ENCODE measurements at regions not wholly inside any gene's neighbourhood (a gene's known extent, or its start where the extent isn't known, plus 50 kb on each side); places are given as distances from the start of the nearest gene placed in this dataset.
"Not testable (repeated sequence)": the region's sequence is repeated elsewhere in the genome, so short reads cannot be mapped to it uniquely, and the experiment has no call there.

DNA sequence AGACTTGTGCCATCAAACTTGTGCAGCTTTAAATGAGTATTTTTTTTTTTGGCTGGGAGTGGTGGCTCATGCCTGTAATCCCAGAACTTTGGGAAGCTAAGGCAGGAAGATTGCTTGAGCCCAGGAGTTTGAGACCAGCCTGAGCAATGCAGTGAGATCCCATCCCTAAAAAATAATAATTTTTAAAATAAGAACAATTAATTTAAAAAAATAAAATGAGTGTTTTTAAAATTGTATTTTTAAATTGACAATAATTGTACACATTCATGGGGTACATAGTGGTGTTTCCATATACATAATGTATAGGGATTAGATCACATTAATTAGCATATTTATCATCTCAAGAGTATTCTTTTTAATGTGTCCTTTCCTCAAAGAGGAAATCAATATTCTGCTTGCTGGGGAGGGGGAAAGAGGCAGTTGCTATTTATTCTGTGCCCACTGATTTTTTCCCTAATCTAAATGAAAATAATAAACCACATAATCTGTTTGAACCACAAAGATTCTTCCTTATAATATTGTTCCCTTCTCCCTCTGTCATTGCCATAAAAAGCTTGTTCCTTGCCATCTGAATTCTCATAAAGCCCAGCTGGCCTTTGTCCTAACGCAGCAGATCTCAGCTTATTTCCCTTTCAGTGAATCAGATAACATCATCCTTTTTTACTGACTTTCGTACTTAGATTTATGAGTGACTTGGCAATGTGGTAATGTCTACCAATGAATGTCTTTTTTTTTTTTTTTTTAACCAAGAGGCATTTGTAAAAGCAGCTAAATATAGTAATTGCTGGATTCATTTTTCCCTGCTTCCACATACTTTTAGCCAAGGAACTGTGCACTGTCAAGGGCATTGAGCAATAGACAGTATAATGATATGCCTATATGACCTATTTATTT, 81.8 kb upstream of the RUBCNL start:
- peak; percentile 61 to 74 for DNase-seq
- WGBS (ENCODE audit: insufficient coverage, low lambda C conversion rate), result no CpG with 5 or more reads among the region's 2 CpGs
- Histone ChIP-seq H3K27ac (ENCODE audit: low read length) (peak overlapping the region; percentile 54), H3K36me3 (ENCODE audit: control insufficient read depth, insufficient read depth, low read length) (no peaks in the 10 kb centered on the region), H3K4me3 (ENCODE audit: low read length) (no peak overlapping the region), H3K9me3 (ENCODE audit: control insufficient read depth, low read depth, low read length) (peaks cover 11% of the 10 kb centered on the region), H3K27me3 (ENCODE audit: control insufficient read depth, insufficient read depth, low read length) (no peaks in the 10 kb centered on the region), H3K4me1 (ENCODE audit: control insufficient read depth, insufficient read depth, low read length) (peaks cover 22% of the 10 kb centered on the region)

DNA sequence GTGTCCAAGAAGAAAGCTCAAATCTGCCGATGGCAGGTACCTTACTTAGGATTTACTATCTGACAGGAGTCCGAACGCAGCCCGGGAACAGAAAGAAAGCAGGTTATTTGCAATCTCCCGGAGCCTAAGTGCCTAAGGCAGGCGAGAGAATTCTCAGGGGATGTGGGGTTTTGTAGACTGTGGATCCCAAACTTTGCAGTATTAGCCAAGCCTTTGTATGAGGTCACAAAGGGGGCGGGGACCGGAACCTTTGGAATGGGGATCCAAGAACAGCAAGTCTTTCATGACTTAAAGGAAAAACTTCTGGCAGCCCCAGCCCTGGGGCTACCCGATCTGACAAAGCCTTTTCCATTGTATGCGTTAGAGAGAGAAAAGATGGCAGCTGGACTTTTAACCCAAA, 80.6 kb upstream of the RUBCNL start:
- H3K27ac ChIP-seq (ENCODE audit: low read length); DNase-seq; H3K36me3 ChIP-seq (ENCODE audit: control insufficient read depth, insufficient read depth, low read length); H3K4me3 ChIP-seq (ENCODE audit: low read length); H3K27me3 ChIP-seq (ENCODE audit: control insufficient read depth, insufficient read depth, low read length): not testable (repeated sequence)
- peaks cover 18% of the 10 kb centered on the region for H3K4me1 ChIP-seq (ENCODE audit: control insufficient read depth, insufficient read depth, low read length)
- H3K9me3 ChIP-seq (ENCODE audit: control insufficient read depth, low read depth, low read length), result peaks cover 11% of the 10 kb centered on the region
- no CpG with 5 or more reads among the region's 10 CpGs for WGBS (ENCODE audit: insufficient coverage, low lambda C conversion rate)

DNA sequence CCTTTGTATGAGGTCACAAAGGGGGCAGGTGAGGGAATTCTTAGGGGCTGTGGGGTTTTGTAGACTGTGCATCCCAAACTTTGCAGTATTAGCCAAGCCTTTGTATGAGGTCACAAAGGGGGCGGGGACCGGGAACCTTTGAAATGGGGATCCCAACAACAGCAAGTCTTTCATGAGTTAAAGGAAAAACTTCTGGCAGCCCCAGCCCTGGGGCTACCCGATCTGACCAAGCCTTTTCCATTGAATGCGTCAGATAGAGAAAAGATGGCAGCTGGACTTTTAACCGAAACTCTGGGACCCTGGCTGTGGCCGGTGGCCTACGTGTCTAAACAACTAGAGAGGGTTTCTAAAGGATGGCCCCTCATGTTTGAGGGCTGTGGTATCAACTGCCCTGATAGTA, 79.0 kb upstream of the RUBCNL start:
- H3K4me3 ChIP-seq (ENCODE audit: low read length); H3K36me3 ChIP-seq (ENCODE audit: control insufficient read depth, insufficient read depth, low read length); H3K27ac ChIP-seq (ENCODE audit: low read length); DNase-seq; H3K27me3 ChIP-seq (ENCODE audit: control insufficient read depth, insufficient read depth, low read length): not testable (repeated sequence)
- no CpG with 5 or more reads among the region's 7 CpGs for WGBS (ENCODE audit: insufficient coverage, low lambda C conversion rate)
- peaks cover 11% of the 10 kb centered on the region for H3K9me3 ChIP-seq (ENCODE audit: control insufficient read depth, low read depth, low read length)
- peaks cover 18% of the 10 kb centered on the region for H3K4me1 ChIP-seq (ENCODE audit: control insufficient read depth, insufficient read depth, low read length)

DNA sequence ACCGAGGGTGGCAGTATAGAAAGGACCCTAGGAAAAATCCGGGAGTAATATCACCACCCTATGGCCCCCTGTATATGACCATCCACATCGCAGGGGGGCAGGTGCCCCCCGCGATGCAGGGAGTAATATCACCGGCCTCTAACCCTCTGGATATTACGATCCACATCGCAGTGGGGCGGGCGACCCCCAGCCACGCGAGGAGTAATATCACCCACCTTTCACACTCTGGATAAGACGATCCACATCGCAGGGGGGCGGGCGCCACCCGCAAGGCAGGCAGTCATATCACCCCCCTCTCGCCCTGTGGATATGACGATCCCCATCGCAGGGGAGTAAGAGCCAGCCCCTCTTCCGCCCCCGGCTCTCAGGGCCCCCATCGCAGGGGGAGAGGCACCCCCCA, 76.7 kb upstream of the RUBCNL start:
- WGBS (ENCODE audit: insufficient coverage, low lambda C conversion rate), result 100% methylated on average over 2 of the region's 23 CpGs
- H3K27me3 ChIP-seq (ENCODE audit: control insufficient read depth, insufficient read depth, low read length), result no peaks in the 10 kb centered on the region
- peaks cover 7% of the 10 kb centered on the region for H3K4me1 ChIP-seq (ENCODE audit: control insufficient read depth, insufficient read depth, low read length)
- no peak overlapping the region for H3K27ac ChIP-seq (ENCODE audit: low read length)
- DNase-seq, result no peak
- peaks cover 11% of the 10 kb centered on the region for H3K9me3 ChIP-seq (ENCODE audit: control insufficient read depth, low read depth, low read length)
- H3K36me3 ChIP-seq (ENCODE audit: control insufficient read depth, insufficient read depth, low read length), result no peaks in the 10 kb centered on the region
- no peak overlapping the region for H3K4me3 ChIP-seq (ENCODE audit: low read length)

DNA sequence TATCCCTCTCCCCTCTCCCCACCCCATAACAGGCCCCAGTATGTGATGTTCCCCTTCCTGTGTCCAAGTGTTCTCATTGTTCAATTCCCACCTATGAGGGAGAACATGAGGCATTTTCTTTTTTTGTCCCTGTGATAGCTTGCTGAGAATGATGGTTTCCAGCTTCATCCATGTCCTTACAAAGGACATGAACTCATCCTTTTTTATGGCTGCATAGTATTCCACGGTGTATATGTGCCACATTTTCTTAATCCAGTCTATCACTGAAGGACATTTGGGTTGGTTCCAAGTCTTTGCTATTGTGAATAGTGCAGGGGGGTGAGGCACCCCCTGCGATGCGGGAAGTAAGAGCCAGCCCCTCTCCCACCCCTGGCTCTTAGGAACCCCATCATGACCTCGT, 73.2 kb upstream of the RUBCNL start:
- no CpG with 5 or more reads among the region's 4 CpGs for WGBS (ENCODE audit: insufficient coverage, low lambda C conversion rate)
- H3K27me3 ChIP-seq (ENCODE audit: control insufficient read depth, insufficient read depth, low read length); H3K27ac ChIP-seq (ENCODE audit: low read length); DNase-seq; H3K4me1 ChIP-seq (ENCODE audit: control insufficient read depth, insufficient read depth, low read length); H3K36me3 ChIP-seq (ENCODE audit: control insufficient read depth, insufficient read depth, low read length); H3K9me3 ChIP-seq (ENCODE audit: control insufficient read depth, low read depth, low read length); H3K4me3 ChIP-seq (ENCODE audit: low read length): not testable (repeated sequence)

DNA sequence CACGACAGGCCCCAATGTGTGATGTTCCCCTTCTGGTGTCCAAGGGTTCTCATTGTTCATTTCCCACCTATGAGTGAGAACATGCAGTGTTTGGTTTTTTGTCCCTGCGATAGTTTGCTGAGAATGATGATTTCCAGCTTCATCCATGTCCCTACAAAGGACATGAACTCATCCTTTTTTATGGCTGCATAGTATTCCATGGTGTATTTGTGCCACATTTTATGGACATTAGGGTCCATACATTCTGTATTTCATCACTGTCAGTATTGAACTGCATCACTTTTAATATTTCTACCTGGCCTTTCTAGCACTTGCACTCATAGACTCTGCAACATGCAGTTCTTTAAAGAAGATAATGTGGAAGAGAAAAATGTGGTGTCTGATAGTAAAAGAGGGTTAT, 70.2 kb upstream of the RUBCNL start:
- not testable (repeated sequence) for H3K9me3 ChIP-seq (ENCODE audit: control insufficient read depth, low read depth, low read length); H3K4me3 ChIP-seq (ENCODE audit: low read length); H3K4me1 ChIP-seq (ENCODE audit: control insufficient read depth, insufficient read depth, low read length); DNase-seq; H3K36me3 ChIP-seq (ENCODE audit: control insufficient read depth, insufficient read depth, low read length); H3K27me3 ChIP-seq (ENCODE audit: control insufficient read depth, insufficient read depth, low read length); H3K27ac ChIP-seq (ENCODE audit: low read length)
- WGBS (ENCODE audit: insufficient coverage, low lambda C conversion rate), result no CpG with 5 or more reads among the region's 2 CpGs

DNA sequence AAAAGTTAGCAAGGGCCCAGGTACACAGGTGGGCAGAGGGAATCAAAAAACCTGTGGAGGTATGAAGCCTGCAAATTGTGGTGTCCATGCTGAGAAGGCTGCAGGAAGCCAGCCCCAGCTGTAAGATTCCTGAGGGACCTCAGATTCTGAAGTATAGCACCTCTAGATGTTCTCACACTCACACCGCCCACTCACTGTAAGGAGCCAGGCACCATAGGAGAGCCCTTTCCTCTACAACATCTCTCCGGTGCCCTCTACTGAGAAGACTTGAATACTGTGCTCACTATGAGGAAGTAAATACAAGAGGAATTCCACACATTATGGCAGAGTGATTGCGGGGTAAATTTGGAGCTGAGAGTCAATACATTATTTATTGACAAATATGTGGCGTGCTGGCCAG, 68.9 kb upstream of the RUBCNL start:
- not testable (repeated sequence) for H3K27me3 ChIP-seq (ENCODE audit: control insufficient read depth, insufficient read depth, low read length); H3K27ac ChIP-seq (ENCODE audit: low read length); DNase-seq; H3K36me3 ChIP-seq (ENCODE audit: control insufficient read depth, insufficient read depth, low read length); H3K4me3 ChIP-seq (ENCODE audit: low read length); H3K4me1 ChIP-seq (ENCODE audit: control insufficient read depth, insufficient read depth, low read length); H3K9me3 ChIP-seq (ENCODE audit: control insufficient read depth, low read depth, low read length)
- 60% methylated on average over 1 of the region's 4 CpGs for WGBS (ENCODE audit: insufficient coverage, low lambda C conversion rate)

DNA sequence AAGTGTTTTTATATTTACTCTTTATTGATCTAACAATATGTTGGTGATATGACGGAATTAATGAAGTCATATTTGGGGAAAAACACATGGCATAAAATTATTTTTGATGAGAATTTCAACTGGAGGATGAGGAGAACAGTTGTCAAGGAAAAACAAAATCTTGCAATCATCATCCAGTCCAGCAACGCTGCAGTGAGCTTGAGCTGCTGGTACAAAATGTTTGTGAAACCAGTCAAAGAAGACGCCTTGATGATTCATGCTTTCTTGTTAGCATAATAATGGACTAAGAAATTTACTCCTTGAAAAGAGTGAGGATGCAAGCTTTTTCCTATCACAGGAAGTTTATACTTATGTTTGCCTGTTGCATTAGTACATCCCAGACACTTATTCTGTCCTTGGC, 64.1 kb upstream of the RUBCNL start:
- not testable (repeated sequence) for DNase-seq; H3K27me3 ChIP-seq (ENCODE audit: control insufficient read depth, insufficient read depth, low read length); H3K4me1 ChIP-seq (ENCODE audit: control insufficient read depth, insufficient read depth, low read length); H3K9me3 ChIP-seq (ENCODE audit: control insufficient read depth, low read depth, low read length); H3K4me3 ChIP-seq (ENCODE audit: low read length); H3K27ac ChIP-seq (ENCODE audit: low read length); H3K36me3 ChIP-seq (ENCODE audit: control insufficient read depth, insufficient read depth, low read length)
- WGBS (ENCODE audit: insufficient coverage, low lambda C conversion rate), result 63% methylated on average over 1 of the region's 3 CpGs

DNA sequence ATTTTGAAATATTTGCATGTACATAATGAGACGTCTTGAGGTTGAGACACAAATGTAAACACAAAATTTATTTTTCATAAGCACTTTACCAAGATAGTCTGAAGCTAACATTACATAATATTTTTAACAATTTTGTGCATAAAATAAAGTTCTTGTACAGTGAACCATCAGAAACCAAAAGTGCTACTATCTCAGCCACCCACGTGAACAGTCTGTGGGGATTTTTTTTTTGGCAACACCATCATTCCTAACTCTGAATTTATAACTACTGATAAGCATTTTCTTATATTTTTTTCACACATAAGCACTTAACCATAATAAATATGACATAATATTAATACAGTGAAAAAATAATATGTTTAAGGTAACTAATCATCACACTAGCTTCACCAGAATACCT, 62.9 kb upstream of the RUBCNL start:
- WGBS (ENCODE audit: insufficient coverage, low lambda C conversion rate), result 83% methylated on average over 1 of the region's 2 CpGs
- H3K9me3 ChIP-seq (ENCODE audit: control insufficient read depth, low read depth, low read length); DNase-seq; H3K4me3 ChIP-seq (ENCODE audit: low read length); H3K27me3 ChIP-seq (ENCODE audit: control insufficient read depth, insufficient read depth, low read length); H3K27ac ChIP-seq (ENCODE audit: low read length); H3K36me3 ChIP-seq (ENCODE audit: control insufficient read depth, insufficient read depth, low read length); H3K4me1 ChIP-seq (ENCODE audit: control insufficient read depth, insufficient read depth, low read length): not testable (repeated sequence)

DNA sequence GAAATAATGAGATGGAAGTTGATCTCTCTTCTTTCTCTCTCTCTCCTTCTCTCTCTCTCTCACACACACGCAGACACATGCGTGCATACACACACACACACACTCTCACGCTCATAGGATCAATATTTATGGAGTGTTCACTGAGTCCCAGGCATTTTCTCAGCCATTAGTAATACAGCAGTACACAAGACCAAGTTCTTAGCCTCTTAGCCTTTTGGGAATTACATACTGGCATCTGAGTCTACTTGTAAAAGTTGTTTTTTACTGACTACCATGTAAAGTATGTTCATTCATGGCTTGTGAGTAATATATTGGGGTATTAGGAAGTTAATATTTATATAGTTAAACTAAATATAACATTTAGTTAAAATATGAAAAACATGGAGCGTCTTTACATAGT, 61.1 kb upstream of the RUBCNL start:
- not testable (repeated sequence) for H3K4me1 ChIP-seq (ENCODE audit: control insufficient read depth, insufficient read depth, low read length); H3K27ac ChIP-seq (ENCODE audit: low read length); DNase-seq; H3K9me3 ChIP-seq (ENCODE audit: control insufficient read depth, low read depth, low read length); H3K27me3 ChIP-seq (ENCODE audit: control insufficient read depth, insufficient read depth, low read length); H3K4me3 ChIP-seq (ENCODE audit: low read length); H3K36me3 ChIP-seq (ENCODE audit: control insufficient read depth, insufficient read depth, low read length)
- WGBS (ENCODE audit: insufficient coverage, low lambda C conversion rate), result 60% methylated on average over 1 of the region's 4 CpGs

DNA sequence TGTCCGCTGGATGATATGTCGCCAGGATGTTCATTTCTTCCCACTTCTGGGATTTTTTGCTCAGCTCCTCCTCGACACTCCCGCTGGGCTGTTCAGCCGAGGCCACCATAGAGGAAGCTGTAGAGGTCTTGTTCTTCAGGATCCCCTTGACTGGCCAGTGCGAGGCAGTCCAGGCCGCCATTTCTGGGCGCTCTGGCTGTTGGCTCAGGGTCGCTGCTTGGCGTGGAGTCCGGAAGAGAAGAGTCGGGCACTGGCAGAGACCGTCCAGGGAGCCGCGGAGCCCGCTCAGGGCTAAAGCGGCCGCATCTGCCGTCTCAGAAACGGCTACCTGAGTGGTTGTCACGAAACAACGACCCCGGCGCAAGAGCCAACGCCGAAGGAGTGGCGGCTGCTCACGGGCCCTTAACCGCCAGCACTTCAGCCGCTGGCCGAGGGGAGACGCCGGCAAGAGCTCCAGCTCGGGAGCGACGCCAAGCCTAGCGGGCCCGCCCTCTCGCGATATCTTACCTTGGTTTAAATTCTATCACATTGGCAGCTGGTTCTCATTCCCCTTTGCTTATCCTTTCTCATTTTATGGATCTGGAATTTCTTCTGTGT, 50.9 kb upstream of the RUBCNL start:
- H3K4me3 ChIP-seq (ENCODE audit: low read length); H3K9me3 ChIP-seq (ENCODE audit: control insufficient read depth, low read depth, low read length); H3K36me3 ChIP-seq (ENCODE audit: control insufficient read depth, insufficient read depth, low read length); DNase-seq; H3K4me1 ChIP-seq (ENCODE audit: control insufficient read depth, insufficient read depth, low read length); H3K27me3 ChIP-seq (ENCODE audit: control insufficient read depth, insufficient read depth, low read length); H3K27ac ChIP-seq (ENCODE audit: low read length): not testable (repeated sequence)
- WGBS (ENCODE audit: insufficient coverage, low lambda C conversion rate), result no CpG with 5 or more reads among the region's 40 CpGs

All from large intestine (tissue), 3 donors.